Ishikawa (cell line): ENCODE measurements at regions not wholly inside any gene's neighbourhood (a gene's known extent, or its start where the extent isn't known, plus 50 kb on each side); places are given as distances from the start of the nearest gene placed in this dataset.

Experiments
- CEBPB ChIP-seq: IDR thresholded peaks from 2 replicates; pipeline ENCODE4 v1.6.1; 2012
- CREB1 ChIP-seq: IDR thresholded peaks from 2 replicates; pipeline ENCODE4 v1.6.1; 2012; ENCODE audit warnings: low read depth
- EGR1 ChIP-seq: IDR thresholded peaks from 2 replicates; pipeline ENCODE4 v1.6.1; 2012
- EP300 ChIP-seq: IDR thresholded peaks from 2 replicates; pipeline ENCODE4 v1.6.1; 2012; ENCODE audit warnings: borderline replicate concordance
- FOXM1 ChIP-seq: IDR thresholded peaks from 2 replicates; pipeline ENCODE4 v1.6.1; 2012; ENCODE audit warnings: low read depth, borderline replicate concordance
- MAX ChIP-seq: IDR thresholded peaks from 2 replicates; pipeline ENCODE4 v1.6.1; 2012
- NFIC ChIP-seq: IDR thresholded peaks from 2 replicates; pipeline ENCODE4 v1.6.1; 2012
- RAD21 ChIP-seq: IDR thresholded peaks from 2 replicates; pipeline ENCODE4 v1.6.1; 2012; ENCODE audit warnings: low read depth
- REST ChIP-seq: IDR thresholded peaks from 2 replicates; pipeline ENCODE4 v1.6.1; 2012; ENCODE audit warnings: low read depth, mild to moderate bottlenecking
- TAF1 ChIP-seq: IDR thresholded peaks from 2 replicates; pipeline ENCODE4 v1.6.1; 2012; ENCODE audit warnings: low read depth, mild to moderate bottlenecking
- TCF12 ChIP-seq: IDR thresholded peaks from 2 replicates; pipeline ENCODE4 v1.6.1; 2012; ENCODE audit warnings: low read depth
- TEAD4 ChIP-seq: IDR thresholded peaks from 2 replicates; pipeline ENCODE4 v1.6.1; 2012
- USF1 ChIP-seq: IDR thresholded peaks from 2 replicates; pipeline ENCODE4 v1.6.1; 2012
- YY1 ChIP-seq: IDR thresholded peaks from 2 replicates; pipeline ENCODE4 v1.6.1; 2012; ENCODE audit warnings: low read depth
- ZBTB7A ChIP-seq: IDR thresholded peaks from 2 replicates; pipeline ENCODE4 v1.6.1; 2012; ENCODE audit warnings: low read depth

GRCh38 chr14:53346988-53347387 lies 193.9 kb upstream of the DDHD1 start:
- TF ChIP-seq EGR1: no peak
- no peak for TF ChIP-seq YY1
- TF ChIP-seq TEAD4: no peak
- no peak for TF ChIP-seq TCF12
- no peak for TF ChIP-seq CEBPB
- no peak for TF ChIP-seq RAD21
- no peak for TF ChIP-seq MAX
- TF ChIP-seq REST: no peak
- TF ChIP-seq ZBTB7A: no peak
- no peak for TF ChIP-seq TAF1

- TF ChIP-seq EGR1: no peak
- TF ChIP-seq TEAD4: no peak
- TF ChIP-seq CREB1: no peak
These were observed 188.2 kb upstream of the DDHD1 start for GRCh38 chr14:53341324-53341723.

GRCh38 chr14:53338192-53338591 lies 185.1 kb upstream of the DDHD1 start:
- TF ChIP-seq CREB1 (no peak), CEBPB (no peak), TEAD4 (no peak), NFIC (no peak), EP300 (no peak), MAX (no peak), REST (no peak), YY1 (no peak), USF1 (no peak), TAF1 (no peak), FOXM1 (no peak), TCF12 (no peak)

GRCh38 chr14:53336729-53337128 lies 183.6 kb upstream of the DDHD1 start:
- no peak for TF ChIP-seq CEBPB
- no peak for TF ChIP-seq ZBTB7A

GRCh38 chr14:53333809-53334208 lies 180.7 kb upstream of the DDHD1 start:
- TF ChIP-seq EP300: no peak
- no peak for TF ChIP-seq CEBPB
- TF ChIP-seq TCF12: no peak
- TF ChIP-seq USF1: no peak
- no peak for TF ChIP-seq REST
- TF ChIP-seq EGR1: no peak
- TF ChIP-seq YY1: no peak
- no peak for TF ChIP-seq CREB1
- no peak for TF ChIP-seq RAD21
- TF ChIP-seq FOXM1: no peak
- no peak for TF ChIP-seq MAX
- no peak for TF ChIP-seq TEAD4
- TF ChIP-seq NFIC: no peak
- TF ChIP-seq ZBTB7A: no peak
- TF ChIP-seq TAF1: no peak
